Smooth muscle cell (in vitro differentiated cells): ENCODE measurements at regions not wholly inside any gene's neighbourhood (a gene's known extent, or its start where the extent isn't known, plus 50 kb on each side); places are given as distances from the start of the nearest gene placed in this dataset.

Experiments used
- DNase-seq: peaks from one replicate; lab custom pipeline; 2025; ENCODE audit not compliant: unreplicated experiment; lab: John Stamatoyannopoulos, UW
- H2AFZ ChIP-seq: fragments of 200-600 bp; sonication (generic); 2 replicates; pipeline ENCODE4 v1.6.0; 2016; ENCODE audit warnings: antibody characterized with exemption, low read depth, mild to moderate bottlenecking
- H3F3A ChIP-seq: fragments of 200-600 bp; sonication (generic); 2 replicates; pipeline ENCODE4 v1.6.0; 2017; ENCODE audit warnings: antibody characterized with exemption, low read depth
- H3K27ac ChIP-seq: fragments of 200-600 bp; sonication (generic); 2 replicates; pipeline ENCODE4 v1.5.1; 2016; ENCODE audit warnings: low read depth, mild to moderate bottlenecking
- H3K27me3 ChIP-seq: fragments of 200-600 bp; sonication (generic); 2 replicates; pipeline ENCODE4 v1.6.1; 2016; ENCODE audit warnings: low read depth, mild to moderate bottlenecking
- H3K36me3 ChIP-seq: fragments of 200-600 bp; sonication (generic); 2 replicates; pipeline ENCODE4 v1.5.1; 2016; ENCODE audit warnings: low read depth
- H3K4me1 ChIP-seq: fragments of 200-600 bp; sonication (generic); 2 replicates; pipeline ENCODE4 v1.5.1; 2016; ENCODE audit warnings: low read depth
- H3K4me2 ChIP-seq: fragments of 200-600 bp; sonication (generic); 2 replicates; pipeline ENCODE4 v1.6.0; 2016; ENCODE audit warnings: mild to moderate bottlenecking
- H3K4me3 ChIP-seq: fragments of 200-600 bp; sonication (generic); 2 replicates; pipeline ENCODE4 v1.5.1; 2016; ENCODE audit warnings: mild to moderate bottlenecking
- H3K79me2 ChIP-seq: fragments of 200-600 bp; sonication (generic); 2 replicates; pipeline ENCODE4 v1.6.0; 2016; ENCODE audit warnings: low read depth, mild to moderate bottlenecking
- H3K9ac ChIP-seq: fragments of 200-600 bp; sonication (generic); 2 replicates; pipeline ENCODE4 v1.6.0; 2016; ENCODE audit warnings: low read depth
- H3K9me3 ChIP-seq: fragments of 200-600 bp; sonication (generic); replicated peaks from 2 replicates; pipeline ENCODE4 v1.5.1; 2016; ENCODE audit warnings: low read depth
- H4K20me1 ChIP-seq: fragments of 200-600 bp; sonication (generic); 2 replicates; pipeline ENCODE4 v1.6.0; 2016; ENCODE audit warnings: low read depth
- CTCF ChIP-seq: fragments of 200-600 bp; sonication (generic); IDR thresholded peaks from 2 replicates; pipeline ENCODE4 v1.5.1; 2017; ENCODE audit warnings: borderline replicate concordance, mild to moderate bottlenecking, antibody characterized with exemption; ENCODE audit not compliant: insufficient read depth, poor library complexity, severe bottlenecking
- WGBS: methylation state at CpG from one replicate; pipeline ENCODE4 v1.1.7; 2016; ENCODE audit warnings: low lambda C conversion rate; 5-methylcytosine and 5-hydroxymethylcytosine counted together

- Histone ChIP-seq H4K20me1 (no peaks in the 10 kb centered on the region), H2AFZ (no peak overlapping the region), H3K27ac (no peak overlapping the region), H3K9ac (no peak overlapping the region), H3K4me2 (no peak overlapping the region), H3K27me3 (peaks cover 6% of the 10 kb centered on the region), H3K36me3 (no peaks in the 10 kb centered on the region), H3F3A (no peaks in the 10 kb centered on the region), H3K9me3 (no peaks in the 10 kb centered on the region), H3K79me2 (no peaks in the 10 kb centered on the region), H3K4me1 (no peaks in the 10 kb centered on the region), H3K4me3 (no peak overlapping the region)
- WGBS: 81% methylated on average over 1 of the region's 1 CpG
- DNase-seq: no peak
- no peak for TF ChIP-seq CTCF
Observed at GRCh38 chr14:66380143-66380542, 106.0 kb upstream of the CCDC196 start.

GRCh38 chr14:66381755-66382154 lies 104.4 kb upstream of the CCDC196 start:
- Histone ChIP-seq H3K36me3 (no peaks in the 10 kb centered on the region), H3F3A (no peaks in the 10 kb centered on the region), H3K4me3 (no peak overlapping the region), H3K79me2 (no peaks in the 10 kb centered on the region), H2AFZ (no peak overlapping the region), H4K20me1 (no peaks in the 10 kb centered on the region), H3K4me2 (no peak overlapping the region), H3K9ac (no peak overlapping the region), H3K27me3 (peaks cover 4% of the 10 kb centered on the region), H3K9me3 (no peaks in the 10 kb centered on the region), H3K27ac (no peak overlapping the region), H3K4me1 (no peaks in the 10 kb centered on the region)
- 60% methylated on average over 1 of the region's 1 CpG for WGBS
- no peak for DNase-seq
- no peak for TF ChIP-seq CTCF

GRCh38 chr14:66383257-66383656 lies 102.9 kb upstream of the CCDC196 start:
- no peaks in the 10 kb centered on the region for H3K36me3 ChIP-seq
- no peaks in the 10 kb centered on the region for H3K79me2 ChIP-seq
- H3K4me3 ChIP-seq: no peak overlapping the region
- WGBS: 72% methylated on average over 1 of the region's 1 CpG
- no peak overlapping the region for H3K9ac ChIP-seq
- no peaks in the 10 kb centered on the region for H3K9me3 ChIP-seq
- H4K20me1 ChIP-seq: no peaks in the 10 kb centered on the region
- no peak for TF ChIP-seq CTCF
- no peak overlapping the region for H2AFZ ChIP-seq
- no peaks in the 10 kb centered on the region for H3K4me1 ChIP-seq
- no peak overlapping the region for H3K27ac ChIP-seq
- no peak for DNase-seq
- no peaks in the 10 kb centered on the region for H3F3A ChIP-seq
- H3K4me2 ChIP-seq: no peak overlapping the region
- H3K27me3 ChIP-seq: no peaks in the 10 kb centered on the region

- Histone ChIP-seq H3K9ac (no peak overlapping the region), H3K79me2 (no peaks in the 10 kb centered on the region), H3F3A (no peaks in the 10 kb centered on the region), H3K27ac (no peak overlapping the region), H3K4me2 (no peak overlapping the region), H3K4me3 (no peak overlapping the region), H3K9me3 (no peaks in the 10 kb centered on the region), H4K20me1 (no peaks in the 10 kb centered on the region), H3K27me3 (no peaks in the 10 kb centered on the region), H3K4me1 (no peaks in the 10 kb centered on the region), H3K36me3 (no peaks in the 10 kb centered on the region), H2AFZ (no peak overlapping the region)
- DNase-seq: no peak
- no peak for TF ChIP-seq CTCF
Observed at GRCh38 chr14:66383771-66384170, 102.4 kb upstream of the CCDC196 start.
